Right lobe of liver (tissue), 6 donors: ENCODE measurements at regions not wholly inside any gene's neighbourhood (a gene's known extent, or its start where the extent isn't known, plus 50 kb on each side); places are given as distances from the start of the nearest gene placed in this dataset.

Source experiments
- ATAC-seq, 4 donors: fragments of 200-7000 bp; cut with Tn5 transposase; one replicate each; pipeline ENCODE4 v1.9.1; 2020; ENCODE audit warnings: mild to moderate bottlenecking in 4 of 4, moderate library complexity in 4 of 4
- DNase-seq, 3 donors: peaks; one replicate each; pipeline ENCODE4 v3.0.0-alpha.2; 2020
- H3K27ac ChIP-seq, 3 donors: fragments of 200-600 bp; one replicate each; pipeline ENCODE4 v1.8.0; 2022
- H3K27me3 ChIP-seq, 2 donors: fragments of 200-600 bp; one replicate each; pipeline ENCODE4 v1.8.0; 2022
- H3K36me3 ChIP-seq, 4 donors: fragments of 200-600 bp; sonication (generic) in 1 of 4; one replicate each; pipeline versions ENCODE4 v1.5.1 to v1.8.0; 2017 to 2022; ENCODE audit warnings: control low read depth in 1 of 4
- H3K4me1 ChIP-seq, 4 donors: fragments of 200-600 bp; sonication (generic) in 1 of 4; one replicate each; pipeline versions ENCODE4 v1.5.1 to v1.8.0; 2017 to 2022; ENCODE audit warnings: control low read depth in 1 of 4
- H3K4me3 ChIP-seq, 3 donors: fragments of 200-600 bp; one replicate each; pipeline ENCODE4 v1.8.0; 2022
- H3K9me3 ChIP-seq, 4 donors: fragments of 200-600 bp; sonication (generic) in 1 of 4; one replicate each; pipeline versions ENCODE4 v1.5.1 to v1.8.0; 2017 to 2022; ENCODE audit warnings: control low read depth in 1 of 4
- CTCF ChIP-seq, 4 donors: fragments of 200-600 bp in 3 of 4; fragments of 450-650 bp in 1 of 4; IDR thresholded peaks; one replicate each; pipeline versions ENCODE4 v1.5.1 to v1.8.0; 2016 to 2022; ENCODE audit warnings: antibody characterized with exemption in 4 of 4, mild to moderate bottlenecking in 2 of 4
- POLR2A ChIP-seq: fragments of 450-650 bp; IDR thresholded peaks from one replicate; pipeline ENCODE4 v1.6.1; 2017; ENCODE audit warnings: antibody characterized with exemption, mild to moderate bottlenecking
- WGBS: methylation state at CpG from one replicate; pipeline ENCODE4 v1.1.6; 2018; ENCODE audit warnings: low coverage, low lambda C conversion rate; ENCODE audit not compliant: insufficient coverage; ENCODE audit errors: missing lambda C conversion rate; 5-methylcytosine and 5-hydroxymethylcytosine counted together
- intact Hi-C, 2 donors: fragments of 100-400 bp; cut with DNase I; formaldehyde crosslinking; loops; one replicate each; pipeline versions ENCODE4 v1.11.2 to v1.14.1; 2022
- donor health status: DM: no; HTN: yes; CAD: no.
- donor health status: DM: no; HTN: no; CAD: no.
- donor health status: DM: no; HTN: no; CAD: no.
- donor health status: DM: no; HTN: yes; CAD: no.
- donor health status: DM: no; HTN: yes; CAD: no.

GRCh38 chr10:4475827-4476490 lies 350.0 kb upstream of the AKR1E2 start:
- Histone ChIP-seq H3K9me3 (no peaks in the 10 kb centered on the region), H3K4me1 (no peaks in the 10 kb centered on the region), H3K4me3 (no peak overlapping the region), H3K36me3 (no peaks in the 10 kb centered on the region), H3K27ac (no peak overlapping the region), H3K27me3 (no peaks in the 10 kb centered on the region)
- 79% methylated on average over 10 of the region's 13 CpGs for WGBS
- intact Hi-C loops: no loop called here
- ATAC-seq (no peak), DNase-seq (no peak)
- TF ChIP-seq POLR2A (no peak), CTCF (IDR thresholded peaks at IDR 0.05) (no peak)

- ATAC-seq (no peak), DNase-seq (no peak)
- H3K27me3 ChIP-seq: no peaks in the 10 kb centered on the region
- no peak overlapping the region for H3K4me3 ChIP-seq
- 45% methylated on average over 6 of the region's 8 CpGs for WGBS
- TF ChIP-seq CTCF (IDR thresholded peaks at IDR 0.05) (no peak), POLR2A (no peak)
- no peaks in the 10 kb centered on the region for H3K4me1 ChIP-seq
- H3K9me3 ChIP-seq: no peaks in the 10 kb centered on the region
- H3K36me3 ChIP-seq: no peaks in the 10 kb centered on the region
- intact Hi-C loops: no loop called here
- H3K27ac ChIP-seq: no peak overlapping the region
Observed at GRCh38 chr10:4474829-4475228, 351.2 kb upstream of the AKR1E2 start.

- intact Hi-C loops: no loop called here
- Histone ChIP-seq H3K4me3 (no peak overlapping the region), H3K36me3 (no peaks in the 10 kb centered on the region), H3K27me3 (no peaks in the 10 kb centered on the region), H3K4me1 (no peaks in the 10 kb centered on the region), H3K9me3 (no peaks in the 10 kb centered on the region), H3K27ac (no peak overlapping the region)
- WGBS: 28% methylated on average over 2 of the region's 2 CpGs
- ATAC-seq (no peak), DNase-seq (no peak)
- no peak for TF ChIP-seq POLR2A
- no peak for TF ChIP-seq CTCF (IDR thresholded peaks at IDR 0.05)
Observed at GRCh38 chr10:4473977-4474376, 352.0 kb upstream of the AKR1E2 start.

GRCh38 chr10:4472190-4472904 lies 353.7 kb upstream of the AKR1E2 start:
- Histone ChIP-seq H3K27me3 (no peaks in the 10 kb centered on the region), H3K9me3 (no peaks in the 10 kb centered on the region), H3K4me3 (no peak overlapping the region), H3K27ac (no peak overlapping the region), H3K36me3 (no peaks in the 10 kb centered on the region), H3K4me1 (no peaks in the 10 kb centered on the region)
- ATAC-seq (no peak), DNase-seq (no peak)
- intact Hi-C loops: no loop called here
- WGBS: 62% methylated on average over 5 of the region's 7 CpGs
- TF ChIP-seq POLR2A: no peak
- TF ChIP-seq CTCF (IDR thresholded peaks at IDR 0.05): no peak
